ENCODE measurements at regions not wholly inside any gene's neighbourhood (a gene's known extent, or its start where the extent isn't known, plus 50 kb on each side); places are given as distances from the start of the nearest gene placed in this dataset.

DNA sequence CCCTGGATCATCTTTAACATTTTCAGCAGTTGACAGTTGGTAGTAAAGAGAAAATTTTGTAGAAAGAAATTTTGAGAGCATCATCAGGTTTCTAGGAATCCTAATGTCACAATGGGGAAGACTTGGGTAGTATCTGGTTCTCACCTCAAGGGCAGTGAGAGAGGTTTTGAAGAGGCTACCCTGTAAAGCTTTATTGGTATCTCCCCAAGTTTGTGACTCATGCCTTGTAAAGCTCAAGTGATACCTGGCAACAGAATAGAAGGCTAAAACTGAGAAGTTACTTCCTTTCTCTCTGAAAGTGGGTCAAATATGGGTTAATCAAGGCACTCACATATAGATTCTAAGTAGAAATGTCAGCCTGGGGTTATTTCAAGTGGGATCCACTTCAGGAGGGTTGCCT, 196.4 kb downstream of the SUCNR1 start:
- Histone ChIP-seq H2AFZ (ENCODE audit: low read depth, low read length) (no peak overlapping the region), H3K4me1 (ENCODE audit: insufficient read depth, low read length) (no peaks in the 10 kb centered on the region), H3K9me3 (ENCODE audit: insufficient read depth, low read length, severe bottlenecking) (peaks cover 3% of the 10 kb centered on the region), H4K20me1 (ENCODE audit: insufficient read depth, low read length) (no peaks in the 10 kb centered on the region), H3K27me3 (ENCODE audit: insufficient read depth, low read length, poor library complexity) (no peaks in the 10 kb centered on the region), H3K4me2 (ENCODE audit: insufficient read depth, low read length) (no peak overlapping the region), H3K36me3 (ENCODE audit: insufficient read depth, low read length) (no peaks in the 10 kb centered on the region), H3K4me3 (ENCODE audit: low read depth in 1 of 2, low read length in 2 of 2) (no peak overlapping the region), H3K79me2 (ENCODE audit: insufficient read depth, low read length) (no peaks in the 10 kb centered on the region), H3K27ac (ENCODE audit: low read length) (no peak overlapping the region), H3K9ac (ENCODE audit: low read depth, low read length) (no peak overlapping the region)
- TF ChIP-seq CTCF (IDR thresholded peaks at IDR 0.05; ENCODE audit: borderline replicate concordance, extremely low read depth, low read length, poor library complexity, severe bottlenecking) (no peak), EZH2 (IDR thresholded peaks at IDR 0.05; ENCODE audit: borderline replicate concordance, low read depth, low read length, severe bottlenecking) (no peak)
- DNase-seq (no peak), ATAC-seq (ENCODE audit: insufficient read depth, low read depth) (no peak)

DNA sequence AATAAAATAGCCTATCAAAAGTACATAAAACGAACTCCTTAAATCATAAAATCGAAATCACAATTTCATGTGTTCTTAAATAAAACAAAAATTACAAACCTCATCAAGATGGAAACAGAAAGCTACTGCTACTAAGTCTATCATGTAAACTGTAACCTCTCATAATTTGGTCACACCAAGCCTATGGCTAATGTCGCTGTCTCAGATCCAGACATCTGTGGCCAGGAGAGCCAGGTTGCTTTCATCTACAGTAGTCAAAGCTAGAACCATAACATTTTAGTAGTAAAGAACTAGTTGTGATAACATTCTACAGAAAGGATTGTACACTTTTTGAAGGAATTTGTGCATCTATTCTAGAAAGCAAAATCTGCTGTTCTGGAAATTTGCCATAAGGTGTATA, 197.4 kb upstream of the MBNL1 start:
- Histone ChIP-seq H3K79me2 (ENCODE audit: insufficient read depth, low read length) (no peaks in the 10 kb centered on the region), H3K4me2 (ENCODE audit: insufficient read depth, low read length) (no peak overlapping the region), H3K36me3 (ENCODE audit: insufficient read depth, low read length) (no peaks in the 10 kb centered on the region), H3K4me1 (ENCODE audit: insufficient read depth, low read length) (no peaks in the 10 kb centered on the region), H3K27me3 (ENCODE audit: insufficient read depth, low read length, poor library complexity) (no peaks in the 10 kb centered on the region), H3K9ac (ENCODE audit: low read depth, low read length) (no peak overlapping the region), H2AFZ (ENCODE audit: low read depth, low read length) (no peak overlapping the region), H3K4me3 (ENCODE audit: low read depth in 1 of 2, low read length in 2 of 2) (no peak overlapping the region), H3K27ac (ENCODE audit: low read length) (no peak overlapping the region), H3K9me3 (ENCODE audit: insufficient read depth, low read length, severe bottlenecking) (peaks cover 3% of the 10 kb centered on the region), H4K20me1 (ENCODE audit: insufficient read depth, low read length) (no peaks in the 10 kb centered on the region)
- DNase-seq (no peak), ATAC-seq (ENCODE audit: insufficient read depth, low read depth) (no peak)
- no peak for TF ChIP-seq CTCF (IDR thresholded peaks at IDR 0.05; ENCODE audit: borderline replicate concordance, extremely low read depth, low read length, poor library complexity, severe bottlenecking)
- TF ChIP-seq EZH2 (IDR thresholded peaks at IDR 0.05; ENCODE audit: borderline replicate concordance, low read depth, low read length, severe bottlenecking), result no peak

DNA sequence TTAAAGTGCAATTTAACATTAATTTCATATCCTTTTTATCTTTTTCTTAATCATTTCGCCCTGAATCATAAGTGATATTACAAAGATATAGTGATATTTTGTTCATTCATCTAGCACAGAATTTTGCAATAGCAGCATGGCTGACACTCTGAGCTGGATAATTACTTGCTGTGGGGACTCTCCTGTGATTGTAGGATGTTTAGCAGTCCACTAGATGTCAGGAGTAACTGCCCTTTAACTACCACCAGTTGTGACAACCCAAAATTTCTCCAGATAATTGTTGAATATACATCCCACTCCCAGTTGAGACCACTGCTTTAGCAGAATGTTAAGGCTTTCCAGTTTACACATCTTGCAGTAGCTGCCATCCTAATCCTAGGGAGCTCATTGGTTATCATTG, 196.8 kb upstream of the MBNL1 start:
- DNase-seq, result no peak

More for the DNA sequence above, 196.8 kb upstream of the MBNL1 start:
- Histone ChIP-seq H3K36me3 (ENCODE audit: insufficient read depth, low read length) (no peaks in the 10 kb centered on the region), H3K9me3 (ENCODE audit: insufficient read depth, low read length, severe bottlenecking) (peaks cover 3% of the 10 kb centered on the region), H4K20me1 (ENCODE audit: insufficient read depth, low read length) (no peaks in the 10 kb centered on the region), H3K4me2 (ENCODE audit: insufficient read depth, low read length) (no peak overlapping the region), H2AFZ (ENCODE audit: low read depth, low read length) (no peak overlapping the region), H3K4me1 (ENCODE audit: insufficient read depth, low read length) (no peaks in the 10 kb centered on the region), H3K79me2 (ENCODE audit: insufficient read depth, low read length) (no peaks in the 10 kb centered on the region), H3K4me3 (ENCODE audit: low read depth in 1 of 2, low read length in 2 of 2) (no peak overlapping the region), H3K27ac (ENCODE audit: low read length) (no peak overlapping the region), H3K27me3 (ENCODE audit: insufficient read depth, low read length, poor library complexity) (no peaks in the 10 kb centered on the region), H3K9ac (ENCODE audit: low read depth, low read length) (no peak overlapping the region)
- TF ChIP-seq CTCF (IDR thresholded peaks at IDR 0.05; ENCODE audit: borderline replicate concordance, extremely low read depth, low read length, poor library complexity, severe bottlenecking) (peak; percentile 64), EZH2 (IDR thresholded peaks at IDR 0.05; ENCODE audit: borderline replicate concordance, low read depth, low read length, severe bottlenecking) (no peak)
- ATAC-seq (ENCODE audit: insufficient read depth, low read depth), result peak; percentile 89

Measured in DND-41 (cell line).